ENCODE measurements at regions not wholly inside any gene's neighbourhood (a gene's known extent, or its start where the extent isn't known, plus 50 kb on each side); places are given as distances from the start of the nearest gene placed in this dataset.
A peak's percentile ranks its signal among the peaks of the same experiment; 100 is the strongest.

DNA sequence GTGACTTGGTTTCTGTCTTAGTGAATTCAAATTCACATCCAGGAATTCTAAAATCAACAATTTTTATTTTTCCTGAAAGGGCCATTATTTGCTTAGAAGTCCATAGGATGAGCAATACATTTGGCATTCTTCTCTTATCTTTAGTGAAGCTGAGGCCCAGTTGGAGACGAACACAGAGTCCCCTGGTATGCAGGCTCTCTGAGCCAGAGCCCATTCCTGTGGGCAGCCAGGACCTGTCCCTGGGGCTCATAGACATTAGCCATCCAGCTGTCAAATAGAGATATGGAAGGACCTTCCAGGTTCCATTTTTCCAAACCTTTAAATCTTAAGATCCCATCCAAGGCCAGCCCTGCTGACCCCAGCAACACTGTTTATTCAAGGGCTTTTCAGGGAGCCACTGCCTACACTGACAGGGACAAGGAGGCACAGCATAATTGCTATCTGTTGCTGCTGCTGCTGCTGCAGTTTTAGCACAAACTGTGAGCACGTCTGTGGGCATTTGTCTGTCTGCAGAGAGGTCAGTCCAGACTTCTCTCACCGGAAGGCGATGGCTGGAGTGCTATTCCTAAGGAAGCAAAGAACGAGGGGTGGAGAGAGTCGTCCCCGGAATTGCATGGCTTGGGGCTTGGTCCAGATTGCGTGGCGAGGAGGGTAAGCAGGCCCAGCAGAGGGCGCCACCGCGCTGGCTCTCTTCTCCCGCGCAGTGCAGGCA, 639.0 kb downstream of the CCDC171 start:
- TF ChIP-seq, protein P1, sequence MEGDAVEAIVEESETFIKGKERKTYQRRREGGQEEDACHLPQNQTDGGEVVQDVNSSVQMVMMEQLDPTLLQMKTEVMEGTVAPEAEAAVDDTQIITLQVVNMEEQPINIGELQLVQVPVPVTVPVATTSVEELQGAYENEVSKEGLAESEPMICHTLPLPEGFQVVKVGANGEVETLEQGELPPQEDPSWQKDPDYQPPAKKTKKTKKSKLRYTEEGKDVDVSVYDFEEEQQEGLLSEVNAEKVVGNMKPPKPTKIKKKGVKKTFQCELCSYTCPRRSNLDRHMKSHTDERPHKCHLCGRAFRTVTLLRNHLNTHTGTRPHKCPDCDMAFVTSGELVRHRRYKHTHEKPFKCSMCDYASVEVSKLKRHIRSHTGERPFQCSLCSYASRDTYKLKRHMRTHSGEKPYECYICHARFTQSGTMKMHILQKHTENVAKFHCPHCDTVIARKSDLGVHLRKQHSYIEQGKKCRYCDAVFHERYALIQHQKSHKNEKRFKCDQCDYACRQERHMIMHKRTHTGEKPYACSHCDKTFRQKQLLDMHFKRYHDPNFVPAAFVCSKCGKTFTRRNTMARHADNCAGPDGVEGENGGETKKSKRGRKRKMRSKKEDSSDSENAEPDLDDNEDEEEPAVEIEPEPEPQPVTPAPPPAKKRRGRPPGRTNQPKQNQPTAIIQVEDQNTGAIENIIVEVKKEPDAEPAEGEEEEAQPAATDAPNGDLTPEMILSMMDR (conservative IDR thresholded peaks at IDR 0.05; ENCODE audit: low read length): peak; percentile 79
- no peak for TF ChIP-seq EZH2phosphoT487 (IDR thresholded peaks at IDR 0.05; ENCODE audit: borderline replicate concordance, low read depth, low read length)
